GM12878 (cell line): ENCODE measurements at regions not wholly inside any gene's neighbourhood (a gene's known extent, or its start where the extent isn't known, plus 50 kb on each side); places are given as distances from the start of the nearest gene placed in this dataset.

Experiments
- BMI1 ChIP-seq: fragments of 450-650 bp; IDR thresholded peaks from 2 replicates; pipeline ENCODE4 v1.6.1; 2016; ENCODE audit warnings: mild to moderate bottlenecking, moderate library complexity, borderline replicate concordance
- CEBPB ChIP-seq, 2 experiments: fragments of 150-350 bp in 1 of 2; IDR thresholded peaks; 2 replicates each; pipeline ENCODE4 v1.6.1; 2012 to 2014; ENCODE audit warnings: low read depth in 2 of 2, low read length in 2 of 2, borderline replicate concordance in 1 of 2, inconsistent platforms in 1 of 2
- CTCF ChIP-seq, 3 experiments: IDR thresholded peaks in 2 of 3; conservative IDR thresholded peaks in 1 of 3; 2 replicates each; pipeline ENCODE4 v1.5.1; 2011; ENCODE audit warnings: low read depth in 3 of 3, low read length in 3 of 3, mild to moderate bottlenecking in 3 of 3, control low read depth in 2 of 3, moderate library complexity in 2 of 3, inconsistent platforms in 1 of 3, mixed read lengths in 1 of 3; ENCODE audit not compliant: control insufficient read depth in 2 of 3, insufficient read depth in 1 of 3; ENCODE audit errors: extremely low read depth in 1 of 3
- EP300 ChIP-seq, 2 experiments: fragments of 150-350 bp in 1 of 2; IDR thresholded peaks; 2 replicates each; pipeline ENCODE4 v1.6.1; 2011 to 2012; ENCODE audit warnings: low read depth in 2 of 2, low read length in 2 of 2, borderline replicate concordance in 1 of 2, improper control_type of control experiment in 1 of 2, inconsistent platforms in 1 of 2; ENCODE audit not compliant: control insufficient read depth in 1 of 2
- MYC ChIP-seq: IDR thresholded peaks from 2 replicates; pipeline ENCODE4 v1.6.1; 2011; ENCODE audit warnings: mild to moderate bottlenecking, low read length, moderate library complexity, inconsistent platforms; ENCODE audit not compliant: insufficient read depth, insufficient replicate concordance, insufficient read length, severe bottlenecking
- POLR2A ChIP-seq: IDR thresholded peaks from 2 replicates; pipeline ENCODE4 v1.6.1; 2011; ENCODE audit warnings: low read depth, mild to moderate bottlenecking, low read length
- SMC3 ChIP-seq: IDR thresholded peaks from 2 replicates; pipeline ENCODE4 v1.6.1; 2011; ENCODE audit warnings: low read length, improper control_type of control experiment, borderline replicate concordance
- TF ChIP-seq, protein P1 (sequence below): fragments of 450-650 bp; conservative IDR thresholded peaks from 2 replicates; pipeline ENCODE4 v1.6.1; 2017; ENCODE audit warnings: mild to moderate bottlenecking, moderate library complexity
- TF ChIP-seq, protein P2 (sequence below): fragments of 450-650 bp; formaldehyde crosslinking; IDR thresholded peaks from 2 replicates; pipeline ENCODE4 v1.4.0; 2020; ENCODE audit warnings: mild to moderate bottlenecking, moderate library complexity

- no peak for TF ChIP-seq BMI1
- TF ChIP-seq, protein P1, sequence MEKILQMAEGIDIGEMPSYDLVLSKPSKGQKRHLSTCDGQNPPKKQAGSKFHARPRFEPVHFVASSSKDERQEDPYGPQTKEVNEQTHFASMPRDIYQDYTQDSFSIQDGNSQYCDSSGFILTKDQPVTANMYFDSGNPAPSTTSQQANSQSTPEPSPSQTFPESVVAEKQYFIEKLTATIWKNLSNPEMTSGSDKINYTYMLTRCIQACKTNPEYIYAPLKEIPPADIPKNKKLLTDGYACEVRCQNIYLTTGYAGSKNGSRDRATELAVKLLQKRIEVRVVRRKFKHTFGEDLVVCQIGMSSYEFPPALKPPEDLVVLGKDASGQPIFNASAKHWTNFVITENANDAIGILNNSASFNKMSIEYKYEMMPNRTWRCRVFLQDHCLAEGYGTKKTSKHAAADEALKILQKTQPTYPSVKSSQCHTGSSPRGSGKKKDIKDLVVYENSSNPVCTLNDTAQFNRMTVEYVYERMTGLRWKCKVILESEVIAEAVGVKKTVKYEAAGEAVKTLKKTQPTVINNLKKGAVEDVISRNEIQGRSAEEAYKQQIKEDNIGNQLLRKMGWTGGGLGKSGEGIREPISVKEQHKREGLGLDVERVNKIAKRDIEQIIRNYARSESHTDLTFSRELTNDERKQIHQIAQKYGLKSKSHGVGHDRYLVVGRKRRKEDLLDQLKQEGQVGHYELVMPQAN: no peak
- no peak for TF ChIP-seq EP300 (IDR thresholded peaks at IDR 0.05; ENCODE audit: borderline replicate concordance in 1 of 2, control insufficient read depth in 1 of 2, low read depth in 2 of 2, low read length in 2 of 2)
- TF ChIP-seq CEBPB (IDR thresholded peaks at IDR 0.05; ENCODE audit: borderline replicate concordance in 1 of 2, low read depth in 2 of 2, low read length in 2 of 2): no peak
- TF ChIP-seq CTCF (IDR thresholded peaks at IDR 0.05 in 2 of 3, conservative IDR thresholded peaks at IDR 0.05 in 1 of 3; ENCODE audit: control insufficient read depth in 2 of 3, extremely low read depth in 1 of 3, insufficient read depth in 1 of 3, low read depth in 3 of 3, low read length in 3 of 3): no peak
- TF ChIP-seq, protein P2, sequence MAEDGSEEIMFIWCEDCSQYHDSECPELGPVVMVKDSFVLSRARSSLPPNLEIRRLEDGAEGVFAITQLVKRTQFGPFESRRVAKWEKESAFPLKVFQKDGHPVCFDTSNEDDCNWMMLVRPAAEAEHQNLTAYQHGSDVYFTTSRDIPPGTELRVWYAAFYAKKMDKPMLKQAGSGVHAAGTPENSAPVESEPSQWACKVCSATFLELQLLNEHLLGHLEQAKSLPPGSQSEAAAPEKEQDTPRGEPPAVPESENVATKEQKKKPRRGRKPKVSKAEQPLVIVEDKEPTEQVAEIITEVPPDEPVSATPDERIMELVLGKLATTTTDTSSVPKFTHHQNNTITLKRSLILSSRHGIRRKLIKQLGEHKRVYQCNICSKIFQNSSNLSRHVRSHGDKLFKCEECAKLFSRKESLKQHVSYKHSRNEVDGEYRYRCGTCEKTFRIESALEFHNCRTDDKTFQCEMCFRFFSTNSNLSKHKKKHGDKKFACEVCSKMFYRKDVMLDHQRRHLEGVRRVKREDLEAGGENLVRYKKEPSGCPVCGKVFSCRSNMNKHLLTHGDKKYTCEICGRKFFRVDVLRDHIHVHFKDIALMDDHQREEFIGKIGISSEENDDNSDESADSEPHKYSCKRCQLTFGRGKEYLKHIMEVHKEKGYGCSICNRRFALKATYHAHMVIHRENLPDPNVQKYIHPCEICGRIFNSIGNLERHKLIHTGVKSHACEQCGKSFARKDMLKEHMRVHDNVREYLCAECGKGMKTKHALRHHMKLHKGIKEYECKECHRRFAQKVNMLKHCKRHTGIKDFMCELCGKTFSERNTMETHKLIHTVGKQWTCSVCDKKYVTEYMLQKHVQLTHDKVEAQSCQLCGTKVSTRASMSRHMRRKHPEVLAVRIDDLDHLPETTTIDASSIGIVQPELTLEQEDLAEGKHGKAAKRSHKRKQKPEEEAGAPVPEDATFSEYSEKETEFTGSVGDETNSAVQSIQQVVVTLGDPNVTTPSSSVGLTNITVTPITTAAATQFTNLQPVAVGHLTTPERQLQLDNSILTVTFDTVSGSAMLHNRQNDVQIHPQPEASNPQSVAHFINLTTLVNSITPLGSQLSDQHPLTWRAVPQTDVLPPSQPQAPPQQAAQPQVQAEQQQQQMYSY (CRISPR knock-in tag): no peak
- no peak for TF ChIP-seq SMC3
- no peak for TF ChIP-seq POLR2A
- no peak for TF ChIP-seq MYC
These were observed 361.5 kb upstream of the HTR2A start for GRCh38 chr13:47258384-47258783.
